NB4 (cell line): ENCODE measurements at regions not wholly inside any gene's neighbourhood (a gene's known extent, or its start where the extent isn't known, plus 50 kb on each side); places are given as distances from the start of the nearest gene placed in this dataset.

Experiments
- CTCF ChIP-seq: IDR thresholded peaks from one replicate; pipeline ENCODE4 v1.5.1; 2012; ENCODE audit warnings: low read depth, low read length
- MAX ChIP-seq: IDR thresholded peaks from 2 replicates; pipeline ENCODE4 v1.6.1; 2011; ENCODE audit warnings: low read depth, low read length

DNA sequence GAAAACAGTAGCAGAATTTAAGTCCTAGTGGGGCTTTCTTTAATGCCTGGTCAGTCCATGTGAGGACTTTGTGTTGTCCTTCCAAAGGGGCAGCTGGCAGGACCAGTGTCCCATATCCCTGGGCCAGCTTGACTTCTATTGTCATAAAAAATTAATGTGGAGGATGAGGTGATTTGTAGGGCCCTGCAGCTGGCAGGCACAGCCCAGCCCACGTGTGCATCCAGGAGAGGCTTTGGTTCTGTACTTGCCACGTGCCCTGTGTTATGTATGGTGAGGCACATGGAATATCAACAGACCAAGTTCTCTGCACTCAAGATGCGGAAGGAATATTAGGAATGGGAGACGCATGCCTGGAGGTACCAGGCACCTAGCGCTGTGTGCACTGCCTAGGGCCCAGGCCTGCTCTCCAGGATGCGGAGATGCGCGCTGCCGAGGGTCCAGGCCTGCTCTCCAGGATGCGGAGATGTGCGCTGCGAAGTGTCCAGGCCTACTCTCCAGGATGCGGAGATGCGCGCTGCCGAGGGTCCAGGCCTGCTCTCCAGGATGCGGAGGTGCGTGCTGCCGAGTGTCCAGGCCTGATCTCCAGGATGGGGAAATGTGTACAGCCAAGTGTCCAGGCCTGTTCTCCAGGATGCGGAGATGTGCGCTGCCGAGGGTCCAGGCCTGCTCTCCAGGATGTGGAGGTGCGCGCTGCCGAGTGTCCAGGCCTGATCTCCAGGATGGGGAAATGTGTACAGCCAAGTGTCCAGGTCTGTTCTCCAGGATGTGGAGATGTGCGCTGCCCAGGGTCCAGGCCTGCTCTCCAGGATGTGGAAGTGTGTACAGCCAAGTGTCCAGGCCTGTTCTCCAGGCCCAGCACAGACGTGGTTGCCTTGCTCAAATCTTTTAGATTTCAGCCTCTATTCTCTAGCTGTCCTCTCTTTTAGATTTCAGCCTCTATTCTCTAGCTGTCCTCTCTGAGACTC lies 183.3 kb upstream of the ROPN1 start:
- no peak for TF ChIP-seq MAX
- TF ChIP-seq CTCF: no peak
